BJ (cell line): ENCODE measurements at regions not wholly inside any gene's neighbourhood (a gene's known extent, or its start where the extent isn't known, plus 50 kb on each side); places are given as distances from the start of the nearest gene placed in this dataset.

Source experiments
- CTCF ChIA-PET: fragments of 350-600 bp; formaldehyde crosslinking; extraction: SDS; loops from one replicate; lab custom pipeline; 2021; ENCODE audit warnings: antibody characterized with exemption, inconsistent platforms; lab: Yijun Ruan, JAX
- POLR2A ChIA-PET: fragments of 300-600 bp; sonication (Branson Sonifier 250); formaldehyde crosslinking; extraction: SDS; loops from one replicate; lab custom pipeline; 2021; ENCODE audit warnings: antibody characterized with exemption; lab: Charles Lee
- DNase-seq: peaks from one replicate; pipeline ENCODE4 v3.0.0-alpha.2; 2011; ENCODE audit warnings: low read depth
- H3K27me3 ChIP-seq: 2 replicates; pipeline ENCODE4 v1.6.0; 2011; ENCODE audit warnings: low read length; ENCODE audit not compliant: control insufficient read depth, insufficient read depth
- H3K36me3 ChIP-seq: 2 replicates; pipeline ENCODE4 v1.5.1; 2011; ENCODE audit warnings: low read length; ENCODE audit not compliant: control insufficient read depth, insufficient read depth
- H3K4me3 ChIP-seq: 2 replicates; pipeline ENCODE4 v1.5.1; 2011; ENCODE audit warnings: low read depth, mild to moderate bottlenecking, control low read depth, low read length
- CTCF ChIP-seq: IDR thresholded peaks from 2 replicates; pipeline ENCODE4 v1.5.1; 2011; ENCODE audit warnings: low read depth, mild to moderate bottlenecking, control low read depth, inconsistent platforms, low read length, moderate library complexity; ENCODE audit not compliant: insufficient read depth

- ChIA-PET CTCF (interaction anchor here (0.7 to 1.7 kb wide), 4 partner anchors 10 to 52 kb away, joined by 3 to 24 read pairs (median 7); no protein-coding TSS in a partner anchor), POLR2A (no interaction called here)
- peak; percentile 88 for TF ChIP-seq CTCF
- H3K27me3 ChIP-seq, result 0 out of 2 replicates have a peak, but pooled peaks cover 1% of the 10 kb centered on the region
- no peak overlapping the region for H3K4me3 ChIP-seq
- DNase-seq, result no peak
- H3K36me3 ChIP-seq, result no peaks in the 10 kb centered on the region
Measured at GRCh38 chr1:75991497-75992114, 59.4 kb upstream of the ASB17 start.

- H3K36me3 ChIP-seq, result no peaks in the 10 kb centered on the region
- no peak for DNase-seq
- POLR2A ChIA-PET, result no interaction called here
- H3K27me3 ChIP-seq, result 0 out of 2 replicates have a peak, but pooled peaks cover 1% of the 10 kb centered on the region
- TF ChIP-seq CTCF, result no peak
- no peak overlapping the region for H3K4me3 ChIP-seq
- CTCF ChIA-PET, result no interaction called here
Measured at GRCh38 chr1:75992312-75992711, 60.1 kb upstream of the ASB17 start.

- Histone ChIP-seq H3K27me3 (no peaks in the 10 kb centered on the region), H3K4me3 (no peak overlapping the region), H3K36me3 (no peaks in the 10 kb centered on the region)
- no peak for TF ChIP-seq CTCF
- no peak for DNase-seq
- POLR2A ChIA-PET, result no interaction called here
- CTCF ChIA-PET, result no interaction called here
Measured at GRCh38 chr1:75993661-75994060, 61.5 kb upstream of the ASB17 start.

GRCh38 chr1:75996196-75996595 lies 64.0 kb upstream of the ASB17 start:
- DNase-seq, result no peak
- CTCF ChIA-PET, result interaction anchor here (0.7 kb wide), 1 partner anchor 34 kb away, joined by 3 read pairs; no protein-coding TSS in a partner anchor

GRCh38 chr1:75999034-75999433 lies 66.8 kb upstream of the ASB17 start:
- no peak for TF ChIP-seq CTCF
- POLR2A ChIA-PET, result no interaction called here
- no peaks in the 10 kb centered on the region for H3K27me3 ChIP-seq
- H3K4me3 ChIP-seq, result no peak overlapping the region
- CTCF ChIA-PET, result no interaction called here
- no peak for DNase-seq
- H3K36me3 ChIP-seq, result no peaks in the 10 kb centered on the region

More at GRCh38 chr1:75996196-75996595, 64.0 kb upstream of the ASB17 start:
- POLR2A ChIA-PET, result no interaction called here
- Histone ChIP-seq H3K27me3 (no peaks in the 10 kb centered on the region), H3K36me3 (no peaks in the 10 kb centered on the region), H3K4me3 (no peak overlapping the region)
- TF ChIP-seq CTCF, result no peak
